Neuronal stem cell (in vitro differentiated cells): ENCODE measurements at regions not wholly inside any gene's neighbourhood (a gene's known extent, or its start where the extent isn't known, plus 50 kb on each side); places are given as distances from the start of the nearest gene placed in this dataset.

Experiments used
- DNase-seq: peaks from one replicate; pipeline ENCODE4 v3.0.0-alpha.2; 2013; ENCODE audit warnings: low spot score
- H2AFZ ChIP-seq: one replicate; pipeline ENCODE4 v1.6.1; 2013; ENCODE audit warnings: mild to moderate bottlenecking, low read length, inconsistent platforms
- H2AK5ac ChIP-seq: 2 replicates; pipeline ENCODE4 v1.6.1; 2013; ENCODE audit warnings: low read depth, mild to moderate bottlenecking, inconsistent platforms, low read length, moderate library complexity, mixed read lengths
- H2BK120ac ChIP-seq: 2 replicates; pipeline ENCODE4 v1.6.1; 2013; ENCODE audit warnings: low read depth, mild to moderate bottlenecking, inconsistent platforms, low read length, moderate library complexity, mixed read lengths
- H2BK12ac ChIP-seq: one replicate; pipeline ENCODE4 v1.6.1; 2013; ENCODE audit warnings: low read length, inconsistent platforms
- H2BK15ac ChIP-seq: 2 replicates; pipeline ENCODE4 v1.6.1; 2013; ENCODE audit warnings: mild to moderate bottlenecking, low read length, inconsistent platforms, mixed read lengths
- H2BK5ac ChIP-seq: one replicate; pipeline ENCODE4 v1.6.1; 2013; ENCODE audit warnings: inconsistent platforms, mild to moderate bottlenecking, low read length, moderate library complexity
- H3K14ac ChIP-seq: one replicate; pipeline ENCODE4 v1.6.1; 2013; ENCODE audit warnings: low read length, inconsistent platforms
- H3K18ac ChIP-seq: 2 replicates; pipeline ENCODE4 v1.6.1; 2013; ENCODE audit warnings: low read length, inconsistent platforms
- H3K23ac ChIP-seq: 2 replicates; pipeline ENCODE4 v1.6.1; 2013; ENCODE audit warnings: low read depth, mild to moderate bottlenecking, mixed read lengths, low read length, inconsistent platforms; ENCODE audit not compliant: poor library complexity
- H3K27ac ChIP-seq: replicated peaks from 3 replicates; pipeline ENCODE4 v1.5.1; 2013; ENCODE audit warnings: low read length, inconsistent platforms
- H3K27me3 ChIP-seq, 3 experiments: 2 replicates each; pipeline ENCODE4 v1.6.1; 2013; ENCODE audit warnings: low read length in 3 of 3, mild to moderate bottlenecking in 2 of 3, inconsistent platforms in 1 of 3, low read depth in 1 of 3, mixed read lengths in 1 of 3, moderate library complexity in 1 of 3; ENCODE audit not compliant: control insufficient read depth in 3 of 3, insufficient read depth in 3 of 3
- H3K36me3 ChIP-seq, 2 donors: replicated peaks in 1 of 2; 2 replicates each; pipeline ENCODE4 v1.6.1; 2013; ENCODE audit warnings: low read length in 2 of 2; ENCODE audit not compliant: control insufficient read depth in 2 of 2, insufficient read depth in 2 of 2
- H3K4ac ChIP-seq: 2 replicates; pipeline ENCODE4 v1.6.1; 2013; ENCODE audit warnings: inconsistent platforms, mild to moderate bottlenecking, low read length, moderate library complexity
- H3K4me1 ChIP-seq, 2 donors: 1 replicate in 1 of 2; 2 replicates in 1 of 2; pipeline ENCODE4 v1.6.1; 2013; ENCODE audit warnings: low read length in 2 of 2, low read depth in 1 of 2; ENCODE audit not compliant: control insufficient read depth in 2 of 2, insufficient read depth in 1 of 2
- H3K4me2 ChIP-seq: one replicate; pipeline ENCODE4 v1.6.1; 2013; ENCODE audit warnings: mild to moderate bottlenecking, low read length, inconsistent platforms; ENCODE audit not compliant: insufficient read depth, poor library complexity, severe bottlenecking
- H3K4me3 ChIP-seq, 2 donors: 2 replicates each; pipeline ENCODE4 v1.5.1; 2013; ENCODE audit warnings: low read length in 2 of 2, mild to moderate bottlenecking in 2 of 2, inconsistent platforms in 1 of 2, moderate library complexity in 1 of 2
- H3K79me1 ChIP-seq: one replicate; pipeline ENCODE4 v1.6.1; 2013; ENCODE audit warnings: low read depth, mild to moderate bottlenecking, inconsistent platforms, low read length, moderate library complexity
- H3K9ac ChIP-seq: one replicate; pipeline ENCODE4 v1.6.1; 2013; ENCODE audit warnings: mild to moderate bottlenecking, low read depth, low read length, inconsistent platforms; ENCODE audit not compliant: poor library complexity
- H3K9me3 ChIP-seq, 2 donors: replicated peaks in 1 of 2; 2 replicates each; pipeline versions ENCODE3 to v1.6.1; 2013; ENCODE audit warnings: low read length in 2 of 2, mild to moderate bottlenecking in 2 of 2, inconsistent platforms in 1 of 2, low read depth in 1 of 2, mixed read lengths in 1 of 2, moderate library complexity in 1 of 2; ENCODE audit not compliant: control insufficient read depth in 2 of 2, insufficient read depth in 1 of 2
- H4K8ac ChIP-seq: one replicate; pipeline ENCODE4 v1.6.1; 2013; ENCODE audit warnings: low read depth, mild to moderate bottlenecking, inconsistent platforms, low read length, moderate library complexity
- H4K91ac ChIP-seq: one replicate; pipeline ENCODE4 v1.6.1; 2013; ENCODE audit warnings: low read length, low read depth, mild to moderate bottlenecking, inconsistent platforms; ENCODE audit not compliant: poor library complexity
- WGBS, 2 donors: extraction: QIAGEN DNeasy Blood & Tissue Kit; methylation state at CpG; one replicate each; pipeline ENCODE4 v1.1.7; 2013; ENCODE audit warnings: missing lambda C conversion rate in 2 of 2, mixed read lengths in 1 of 2; ENCODE audit not compliant: insufficient read length in 2 of 2, insufficient replicate concordance in 1 of 2; ENCODE audit errors: extremely low coverage in 2 of 2; 5-methylcytosine and 5-hydroxymethylcytosine counted together

DNA sequence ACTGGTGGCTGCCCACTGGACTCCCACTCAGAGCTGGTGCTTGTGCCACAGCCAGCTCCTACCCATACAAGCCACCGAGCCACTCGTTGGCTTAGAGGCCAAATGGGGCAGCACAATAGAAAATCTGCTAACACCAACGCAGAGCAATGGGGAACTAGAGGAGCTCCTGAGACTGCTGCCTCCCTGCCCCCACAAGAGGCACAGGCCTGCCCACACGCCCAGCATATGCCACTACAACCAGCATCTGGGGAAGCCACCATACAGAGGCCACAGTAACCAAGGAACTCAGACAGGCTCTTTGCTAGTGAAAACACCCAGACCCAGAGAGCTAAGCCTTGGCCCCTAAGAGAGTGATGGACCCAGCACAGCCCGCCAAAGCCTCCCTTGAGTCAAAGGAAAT lies 231.2 kb upstream of the RAB6C start:
- H4K91ac ChIP-seq = no peak overlapping the region
- H3K79me1 ChIP-seq = no peaks in the 10 kb centered on the region
- no peaks in the 10 kb centered on the region for H3K9me3 ChIP-seq
- no peak overlapping the region for H3K9ac ChIP-seq
- no peak overlapping the region for H2BK120ac ChIP-seq
- no peaks in the 10 kb centered on the region for H3K27me3 ChIP-seq
- DNase-seq = no peak
- no peak overlapping the region for H3K14ac ChIP-seq
- H3K4me1 ChIP-seq = peaks cover 0 to 3% of the 10 kb centered on the region in 2 donors
- no peak overlapping the region for H4K8ac ChIP-seq
- H2BK15ac ChIP-seq = no peak overlapping the region
- no peak overlapping the region for H3K23ac ChIP-seq
- no peak overlapping the region for H2AK5ac ChIP-seq
- H3K4me2 ChIP-seq = no peak overlapping the region
- no peak overlapping the region for H3K4ac ChIP-seq
- peak overlapping the region; percentile 25 for H3K18ac ChIP-seq
- H3K36me3 ChIP-seq = no peaks in the 10 kb centered on the region
- peak overlapping the region; percentile 3 for H2AFZ ChIP-seq
- H2BK5ac ChIP-seq = no peak overlapping the region
- no peak overlapping the region for H2BK12ac ChIP-seq
- H3K4me3 ChIP-seq = no peak overlapping the region
- no peak overlapping the region for H3K27ac ChIP-seq
- no CpG with 5 or more reads among the region's 5 CpGs for WGBS, 2 donors

- Histone ChIP-seq H2BK12ac (no peak overlapping the region), H2AK5ac (no peak overlapping the region), H3K14ac (no peak overlapping the region), H3K27me3 (no peaks in the 10 kb centered on the region), H3K9me3 (no peaks in the 10 kb centered on the region), H4K8ac (no peak overlapping the region), H3K23ac (no peak overlapping the region), H4K91ac (no peak overlapping the region), H2BK120ac (no peak overlapping the region), H3K4me2 (no peak overlapping the region), H3K36me3 (no peaks in the 10 kb centered on the region), H3K79me1 (no peaks in the 10 kb centered on the region), H2AFZ (peak overlapping the region; percentile 3), H3K27ac (no peak overlapping the region), H3K18ac (no peak overlapping the region), H2BK15ac (no peak overlapping the region), H3K4ac (no peak overlapping the region), H2BK5ac (no peak overlapping the region), H3K4me3 (no peak overlapping the region), H3K4me1 (peaks cover 0 to 3% of the 10 kb centered on the region in 2 donors), H3K9ac (no peak overlapping the region)
- no peak for DNase-seq
- WGBS, 2 donors = no CpG with 5 or more reads among the region's 6 CpGs
These were observed 230.8 kb upstream of the RAB6C start for GRCh38 chr2:129748653-129749052.

- Histone ChIP-seq H4K91ac (no peak overlapping the region), H3K18ac (no peak overlapping the region), H2BK12ac (no peak overlapping the region), H3K23ac (no peak overlapping the region), H3K27me3 (peaks cover 0 to 3% (median 0%) of the 10 kb centered on the region in 3 experiments), H3K4me1 (no peaks in the 10 kb centered on the region), H3K27ac (no peak overlapping the region), H3K4ac (no peak overlapping the region), H3K9ac (no peak overlapping the region), H2BK5ac (no peak overlapping the region), H2AK5ac (no peak overlapping the region), H3K4me2 (no peak overlapping the region), H3K9me3 (no peaks in the 10 kb centered on the region), H2AFZ (no peak overlapping the region), H3K79me1 (no peaks in the 10 kb centered on the region), H3K4me3 (no peak overlapping the region), H2BK120ac (no peak overlapping the region), H3K36me3 (no peaks in the 10 kb centered on the region), H4K8ac (no peak overlapping the region), H2BK15ac (no peak overlapping the region), H3K14ac (no peak overlapping the region)
- no CpG with 5 or more reads among the region's 1 CpG for WGBS, 2 donors
- DNase-seq = no peak
These were observed 228.1 kb upstream of the RAB6C start for GRCh38 chr2:129751409-129751808.

DNA sequence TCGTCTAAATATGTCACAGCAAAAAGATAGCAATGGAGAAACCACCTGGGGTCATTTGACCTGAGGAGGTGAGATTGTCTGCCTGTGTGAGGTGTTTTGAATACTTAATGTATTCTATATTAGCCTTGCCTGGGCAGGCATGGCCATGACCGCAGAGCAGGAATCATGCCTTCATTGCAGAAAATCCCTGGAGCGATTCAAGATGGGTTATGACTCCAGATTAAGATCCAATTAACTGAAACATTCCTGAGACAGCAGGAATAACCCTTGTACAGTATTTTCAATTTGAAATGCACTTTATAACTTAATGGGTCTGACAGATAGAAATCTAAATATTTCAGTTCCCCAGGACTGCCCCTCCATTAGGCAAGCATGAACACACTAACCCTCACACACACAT lies 227.3 kb upstream of the RAB6C start:
- Histone ChIP-seq H3K18ac (no peak overlapping the region), H3K79me1 (no peaks in the 10 kb centered on the region), H3K4ac (no peak overlapping the region), H3K27me3 (peaks cover 0 to 5% (median 0%) of the 10 kb centered on the region in 3 experiments), H3K36me3 (no peaks in the 10 kb centered on the region), H2BK15ac (no peak overlapping the region), H4K8ac (no peak overlapping the region), H2AK5ac (no peak overlapping the region), H2AFZ (no peak overlapping the region), H3K4me3 (no peak overlapping the region), H3K14ac (no peak overlapping the region), H2BK12ac (no peak overlapping the region), H3K27ac (no peak overlapping the region), H4K91ac (no peak overlapping the region), H3K23ac (no peak overlapping the region), H3K9me3 (no peaks in the 10 kb centered on the region), H3K4me2 (no peak overlapping the region), H2BK5ac (no peak overlapping the region), H2BK120ac (no peak overlapping the region), H3K9ac (no peak overlapping the region), H3K4me1 (no peaks in the 10 kb centered on the region)
- WGBS, 2 donors = no CpG with 5 or more reads among the region's 3 CpGs
- no peak for DNase-seq
